Stimulated activated effector memory CD8-positive, alpha-beta T cell treated with anti-CD3 and anti-CD28 coated beads, Interleukin-12 subunit alpha, Interleukin-12 subunit beta, amount 100 ng/mL, for 72 hours (primary cell): ENCODE measurements at regions not wholly inside any gene's neighbourhood (a gene's known extent, or its start where the extent isn't known, plus 50 kb on each side); places are given as distances from the start of the nearest gene placed in this dataset.

ENCODE experiments used
- ATAC-seq: fragments of 150-1000 bp; cut with Tn5 transposase; 2 replicates; pipeline ENCODE4 v1.10.0; 2021
- DNase-seq, 2 donors: peaks; one replicate each; pipeline ENCODE4 v3.0.0; 2021 to 2022; ENCODE audit warnings: low spot score in 2 of 2
- H3K27ac Mint-ChIP-seq: one replicate; pipeline ENCODE4 v1.8.0; 2022; ENCODE audit warnings: mild to moderate bottlenecking, mixed read lengths
- H3K36me3 Mint-ChIP-seq: one replicate; pipeline ENCODE4 v1.8.0; 2022; ENCODE audit warnings: mild to moderate bottlenecking, mixed read lengths
- H3K4me1 Mint-ChIP-seq: one replicate; pipeline ENCODE4 v1.8.0; 2022; ENCODE audit warnings: mixed read lengths
- H3K4me3 Mint-ChIP-seq: one replicate; pipeline ENCODE4 v1.8.0; 2022; ENCODE audit warnings: mild to moderate bottlenecking, mixed read lengths
- H3K9me3 Mint-ChIP-seq: one replicate; pipeline ENCODE4 v1.8.0; 2022; ENCODE audit warnings: mixed read lengths

- H3K36me3 Mint-ChIP-seq = no peaks in the 10 kb centered on the region
- H3K4me1 Mint-ChIP-seq = peaks cover 6% of the 10 kb centered on the region
- H3K27ac Mint-ChIP-seq = no peak overlapping the region
- H3K9me3 Mint-ChIP-seq = no peaks in the 10 kb centered on the region
- DNase-seq (no peak), ATAC-seq (no peak)
- H3K4me3 Mint-ChIP-seq = no peak overlapping the region
Measured at GRCh38 chr9:109937861-109938453, 158.0 kb downstream of the PALM2AKAP2 start.

GRCh38 chr9:109939698-109940342 lies 159.8 kb downstream of the PALM2AKAP2 start:
- Mint-ChIP-seq H3K4me3 (no peak overlapping the region), H3K9me3 (peaks cover 4% of the 10 kb centered on the region), H3K4me1 (no peaks in the 10 kb centered on the region), H3K27ac (no peak overlapping the region), H3K36me3 (no peaks in the 10 kb centered on the region)
- DNase-seq = no peak
- ATAC-seq = no peak

GRCh38 chr9:109940561-109940960 lies 160.6 kb downstream of the PALM2AKAP2 start:
- DNase-seq = no peak
- no peak for ATAC-seq
- Mint-ChIP-seq H3K4me3 (no peak overlapping the region), H3K27ac (no peak overlapping the region), H3K9me3 (peaks cover 4% of the 10 kb centered on the region), H3K4me1 (no peaks in the 10 kb centered on the region), H3K36me3 (no peaks in the 10 kb centered on the region)

- Mint-ChIP-seq H3K36me3 (no peaks in the 10 kb centered on the region), H3K4me1 (no peaks in the 10 kb centered on the region), H3K9me3 (peaks cover 4% of the 10 kb centered on the region), H3K4me3 (no peak overlapping the region), H3K27ac (no peak overlapping the region)
- ATAC-seq (no peak), DNase-seq (no peak)
Measured at GRCh38 chr9:109941771-109942170, 161.8 kb downstream of the PALM2AKAP2 start.

GRCh38 chr9:109945573-109945972 lies 165.6 kb downstream of the PALM2AKAP2 start:
- peaks cover 4% of the 10 kb centered on the region for H3K4me1 Mint-ChIP-seq
- DNase-seq = no peak
- no peak overlapping the region for H3K27ac Mint-ChIP-seq
- no peaks in the 10 kb centered on the region for H3K36me3 Mint-ChIP-seq
- H3K4me3 Mint-ChIP-seq = no peak overlapping the region
- ATAC-seq = no peak
- H3K9me3 Mint-ChIP-seq = peaks cover 4% of the 10 kb centered on the region

- Mint-ChIP-seq H3K36me3 (no peaks in the 10 kb centered on the region), H3K27ac (no peak overlapping the region), H3K4me1 (peaks cover 18% of the 10 kb centered on the region), H3K4me3 (no peak overlapping the region), H3K9me3 (peaks cover 4% of the 10 kb centered on the region)
- ATAC-seq (no peak), DNase-seq (no peak)
Measured at GRCh38 chr9:109948453-109948852, 168.5 kb downstream of the PALM2AKAP2 start.

- Mint-ChIP-seq H3K4me3 (peak overlapping the region; percentile 23), H3K27ac (peak overlapping the region; percentile 86), H3K36me3 (no peaks in the 10 kb centered on the region), H3K9me3 (no peaks in the 10 kb centered on the region), H3K4me1 (peaks cover 18% of the 10 kb centered on the region)
- peak in 1 of 2 donors; percentile 56 for DNase-seq
- peak; percentile 94 for ATAC-seq
Measured at GRCh38 chr9:109950710-109951443, 170.9 kb downstream of the PALM2AKAP2 start.

GRCh38 chr9:109953300-109953699 lies 173.3 kb downstream of the PALM2AKAP2 start:
- no peak for DNase-seq
- ATAC-seq = no peak
- Mint-ChIP-seq H3K4me1 (peaks cover 18% of the 10 kb centered on the region), H3K4me3 (no peak overlapping the region), H3K9me3 (no peaks in the 10 kb centered on the region), H3K27ac (no peak overlapping the region), H3K36me3 (no peaks in the 10 kb centered on the region)

GRCh38 chr9:109953813-109954497 lies 174.0 kb downstream of the PALM2AKAP2 start:
- Mint-ChIP-seq H3K9me3 (no peaks in the 10 kb centered on the region), H3K27ac (no peak overlapping the region), H3K4me1 (peaks cover 18% of the 10 kb centered on the region), H3K36me3 (no peaks in the 10 kb centered on the region), H3K4me3 (no peak overlapping the region)
- ATAC-seq = no peak
- no peak for DNase-seq

- DNase-seq (no peak), ATAC-seq (no peak)
- Mint-ChIP-seq H3K4me3 (no peak overlapping the region), H3K4me1 (peaks cover 1% of the 10 kb centered on the region), H3K9me3 (no peaks in the 10 kb centered on the region), H3K36me3 (no peaks in the 10 kb centered on the region), H3K27ac (no peak overlapping the region)
Measured at GRCh38 chr9:109956717-109957440, 176.9 kb downstream of the PALM2AKAP2 start.

GRCh38 chr9:109959679-109960078 lies 179.7 kb downstream of the PALM2AKAP2 start:
- H3K9me3 Mint-ChIP-seq = no peaks in the 10 kb centered on the region
- no peak overlapping the region for H3K4me3 Mint-ChIP-seq
- DNase-seq = no peak
- H3K36me3 Mint-ChIP-seq = no peaks in the 10 kb centered on the region
- no peak for ATAC-seq
- H3K4me1 Mint-ChIP-seq = no peaks in the 10 kb centered on the region
- H3K27ac Mint-ChIP-seq = no peak overlapping the region

GRCh38 chr9:109961626-109962025 lies 181.6 kb downstream of the PALM2AKAP2 start:
- DNase-seq (no peak), ATAC-seq (no peak)
- Mint-ChIP-seq H3K9me3 (no peaks in the 10 kb centered on the region), H3K36me3 (no peaks in the 10 kb centered on the region), H3K27ac (no peak overlapping the region), H3K4me3 (no peak overlapping the region), H3K4me1 (no peaks in the 10 kb centered on the region)

GRCh38 chr9:109962215-109962614 lies 182.2 kb downstream of the PALM2AKAP2 start:
- H3K36me3 Mint-ChIP-seq = no peaks in the 10 kb centered on the region
- no peaks in the 10 kb centered on the region for H3K9me3 Mint-ChIP-seq
- no peaks in the 10 kb centered on the region for H3K4me1 Mint-ChIP-seq
- no peak overlapping the region for H3K27ac Mint-ChIP-seq
- no peak for ATAC-seq
- no peak overlapping the region for H3K4me3 Mint-ChIP-seq
- DNase-seq = no peak

GRCh38 chr9:109963079-109963478 lies 183.1 kb downstream of the PALM2AKAP2 start:
- H3K4me1 Mint-ChIP-seq = peaks cover 7% of the 10 kb centered on the region
- ATAC-seq (no peak), DNase-seq (no peak)
- H3K4me3 Mint-ChIP-seq = no peak overlapping the region
- H3K9me3 Mint-ChIP-seq = no peaks in the 10 kb centered on the region
- H3K36me3 Mint-ChIP-seq = no peaks in the 10 kb centered on the region
- H3K27ac Mint-ChIP-seq = no peak overlapping the region
